ENCODE measurements at regions not wholly inside any gene's neighbourhood (a gene's known extent, or its start where the extent isn't known, plus 50 kb on each side); places are given as distances from the start of the nearest gene placed in this dataset.

- TF ChIP-seq U2AF2 (optimal IDR thresholded peaks at IDR 0.05; ENCODE audit: low read depth, low read length) = no peak
- TF ChIP-seq SLC30A9 (CRISPR knock-in tag; IDR thresholded peaks at IDR 0.05) = no peak
Observed at GRCh38 chr5:159560088-159560487, 229.8 kb upstream of the IL12B start (continued).

DNA sequence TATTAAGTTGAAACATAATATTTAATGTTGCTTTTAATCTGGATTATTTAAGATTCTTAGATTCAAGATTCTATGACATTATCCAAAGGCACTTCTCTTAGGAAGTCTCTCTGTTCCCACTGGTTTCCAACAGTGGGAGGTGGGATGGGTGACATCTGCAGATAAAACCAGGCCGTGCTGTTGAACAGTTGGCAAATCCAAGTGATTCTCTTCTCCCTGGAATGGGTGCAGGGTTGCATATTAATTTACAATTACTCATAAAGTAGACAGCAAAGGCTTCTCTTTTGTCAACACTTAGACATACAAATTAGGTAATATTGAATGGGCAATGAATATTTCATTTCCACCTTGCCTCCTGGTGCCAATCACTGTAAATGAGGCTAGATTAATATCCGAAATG is 233.7 kb upstream of the IL12B start:
- no peaks in the 10 kb centered on the region for H4K20me1 ChIP-seq (replicated peaks; ENCODE audit: control insufficient read depth, insufficient read depth, low read length)
- in situ Hi-C loops (cut with MboI) = no loop called here
- H3K4me2 ChIP-seq (ENCODE audit: insufficient read depth, low read length) = no peak overlapping the region
- intact Hi-C loops (cut with micrococcal nuclease) = no loop called here
- H3K4me1 ChIP-seq (replicated peaks in 1 of 2; ENCODE audit: control insufficient read depth in 2 of 2, insufficient read depth in 2 of 2, low read length in 2 of 2) = no peaks in the 10 kb centered on the region
- DNase-seq (ENCODE audit: extremely low read depth in 1 of 4, low spot score in 3 of 4) = no peak
- no peaks in the 10 kb centered on the region for H3K79me2 ChIP-seq (ENCODE audit: control insufficient read depth, insufficient read depth, low read length)
- H3K27me3 ChIP-seq (ENCODE audit: control insufficient read depth in 2 of 2, insufficient read depth in 2 of 2, low read length in 2 of 2) = no peaks in the 10 kb centered on the region
- no peaks in the 10 kb centered on the region for H3K36me3 ChIP-seq (ENCODE audit: control insufficient read depth, insufficient read depth, low read length)
- H3K4me3 ChIP-seq = no peak overlapping the region
- FAIRE-seq = no peak
- BruUV-seq (replicated peaks) = no TSS peak
- no peak overlapping the region for H2AFZ ChIP-seq (ENCODE audit: low read depth, low read length)
- no peak for TF ChIP-seq HNRNPL (IDR thresholded peaks at IDR 0.05; ENCODE audit: low read depth, low read length)
- no peak for TF ChIP-seq KDM2B (CRISPR knock-in tag; IDR thresholded peaks at IDR 0.05)
- no peak for TF ChIP-seq MAX (CRISPR knock-in tag; IDR thresholded peaks at IDR 0.05)
- TF ChIP-seq, protein P1, sequence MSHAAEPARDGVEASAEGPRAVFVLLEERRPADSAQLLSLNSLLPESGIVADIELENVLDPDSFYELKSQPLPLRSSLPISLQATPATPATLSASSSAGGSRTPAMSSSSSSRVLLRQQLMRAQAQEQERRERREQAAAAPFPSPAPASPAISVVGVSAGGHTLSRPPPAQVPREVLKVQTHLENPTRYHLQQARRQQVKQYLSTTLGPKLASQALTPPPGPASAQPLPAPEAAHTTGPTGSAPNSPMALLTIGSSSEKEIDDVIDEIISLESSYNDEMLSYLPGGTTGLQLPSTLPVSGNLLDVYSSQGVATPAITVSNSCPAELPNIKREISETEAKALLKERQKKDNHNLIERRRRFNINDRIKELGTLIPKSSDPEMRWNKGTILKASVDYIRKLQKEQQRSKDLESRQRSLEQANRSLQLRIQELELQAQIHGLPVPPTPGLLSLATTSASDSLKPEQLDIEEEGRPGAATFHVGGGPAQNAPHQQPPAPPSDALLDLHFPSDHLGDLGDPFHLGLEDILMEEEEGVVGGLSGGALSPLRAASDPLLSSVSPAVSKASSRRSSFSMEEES (CRISPR knock-in tag; IDR thresholded peaks at IDR 0.05) = no peak
- ChIA-PET CTCF (ENCODE audit: low intra/inter-chr PET ratio) (no interaction called here), POLR2A (no interaction called here)
- no peak overlapping the region for H3K27ac ChIP-seq (ENCODE audit: extremely low read depth, low read depth, low read length)
- H3K9ac ChIP-seq (ENCODE audit: insufficient read depth in 1 of 2, low read depth in 2 of 2, low read length in 2 of 2) = no peak overlapping the region
- no peaks in the 10 kb centered on the region for H3K9me1 ChIP-seq (ENCODE audit: control insufficient read depth, insufficient read depth, low read length)
- H3K9me3 ChIP-seq (replicated peaks; ENCODE audit: control insufficient read depth, insufficient read depth, low read depth, low read length) = no peaks in the 10 kb centered on the region
- WGBS (ENCODE audit: insufficient coverage, low coverage, missing lambda C conversion rate) = 5% methylated on average over 2 of the region's 2 CpGs
- ATAC-seq = no peak
